DND-41 (cell line): ENCODE measurements at regions not wholly inside any gene's neighbourhood (a gene's known extent, or its start where the extent isn't known, plus 50 kb on each side); places are given as distances from the start of the nearest gene placed in this dataset.

ENCODE experiments used
- CTCF ChIP-seq: IDR thresholded peaks from 2 replicates; pipeline ENCODE4 v1.5.1; 2012; ENCODE audit warnings: borderline replicate concordance, low read length, moderate library complexity, mild to moderate bottlenecking; ENCODE audit not compliant: poor library complexity, severe bottlenecking; ENCODE audit errors: extremely low read depth
- EZH2 ChIP-seq: IDR thresholded peaks from 3 replicates; pipeline ENCODE4 v1.6.1; 2012; ENCODE audit warnings: borderline replicate concordance, low read depth, mild to moderate bottlenecking, moderate library complexity, low read length, inconsistent platforms; ENCODE audit not compliant: severe bottlenecking

GRCh38 chr5:143703659-143704058 is 108.3 kb upstream of the HMHB1 start:
- no peak for TF ChIP-seq EZH2
- TF ChIP-seq CTCF, result no peak
